Smooth muscle cell of the brain vasculature (primary cell): ENCODE measurements at regions not wholly inside any gene's neighbourhood (a gene's known extent, or its start where the extent isn't known, plus 50 kb on each side); places are given as distances from the start of the nearest gene placed in this dataset.

Experiments used
- DNase-seq: peaks from one replicate; pipeline ENCODE4 v3.0.0-alpha.2; 2012; ENCODE audit warnings: low read depth, low spot score

DNA sequence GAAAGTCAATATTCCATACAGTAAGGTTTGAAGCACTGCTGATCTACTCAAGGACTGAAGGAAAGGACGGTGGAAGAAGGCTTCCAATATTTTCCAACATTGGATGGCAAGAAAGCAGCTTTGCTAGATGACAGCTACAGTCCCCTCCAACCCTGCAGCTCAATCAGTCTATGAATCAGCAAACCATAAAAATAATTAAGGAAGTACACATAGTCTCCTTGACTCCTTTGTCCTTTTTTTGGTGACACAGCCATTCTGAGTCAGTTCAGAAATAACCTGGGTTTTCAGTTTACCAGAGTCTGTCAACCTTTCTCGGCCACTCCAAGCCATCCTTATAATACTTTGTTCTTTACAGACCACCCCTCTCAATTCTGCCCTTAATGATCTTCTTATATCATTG lies 232.5 kb downstream of the IBTK start:
- DNase-seq, result no peak

DNA sequence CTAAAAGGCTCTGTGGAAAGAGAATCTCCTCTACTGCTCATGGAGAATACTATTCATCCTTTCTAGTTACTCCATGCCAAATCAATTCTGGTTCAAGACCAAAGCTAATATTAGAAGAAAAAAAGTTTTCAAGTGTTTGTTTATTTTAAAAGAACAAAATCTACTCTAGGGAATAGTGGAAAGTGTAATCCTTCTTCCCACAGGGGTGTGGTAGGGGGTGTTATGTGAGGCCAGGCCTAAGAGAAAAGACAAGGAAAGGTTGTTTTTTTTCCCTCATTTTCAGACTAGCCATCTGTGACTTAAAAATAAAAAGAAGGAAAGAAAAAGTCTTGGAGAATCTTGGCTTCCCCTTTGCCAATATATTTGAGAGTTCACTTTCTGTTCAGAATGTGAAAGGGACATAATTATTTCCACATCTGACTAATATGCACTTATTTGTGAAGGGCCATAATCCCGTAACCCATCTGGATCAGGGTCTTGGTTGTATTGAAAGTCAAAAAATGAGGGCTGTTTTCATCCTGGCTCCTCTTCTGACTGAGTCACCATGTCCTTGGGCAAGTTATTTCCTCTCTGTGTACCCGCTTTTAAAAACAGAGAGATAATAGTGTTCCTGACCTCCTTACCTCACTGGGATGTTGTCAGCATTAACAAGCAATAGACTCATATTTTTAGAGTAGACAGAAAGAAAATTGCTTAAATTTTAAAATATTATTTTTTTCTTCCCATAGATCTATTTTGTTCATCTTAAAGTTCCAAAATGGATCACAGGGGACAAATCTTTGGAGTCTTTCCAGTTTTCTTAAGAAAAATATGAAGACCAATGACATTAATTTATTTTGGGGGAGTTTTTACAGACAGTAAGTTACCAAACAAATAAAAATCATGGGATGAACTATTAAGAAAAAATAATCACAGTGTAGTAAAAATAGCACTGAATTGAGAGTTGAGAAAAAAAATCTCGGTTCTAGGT lies 233.7 kb downstream of the IBTK start:
- peak; percentile 67 for DNase-seq

DNA sequence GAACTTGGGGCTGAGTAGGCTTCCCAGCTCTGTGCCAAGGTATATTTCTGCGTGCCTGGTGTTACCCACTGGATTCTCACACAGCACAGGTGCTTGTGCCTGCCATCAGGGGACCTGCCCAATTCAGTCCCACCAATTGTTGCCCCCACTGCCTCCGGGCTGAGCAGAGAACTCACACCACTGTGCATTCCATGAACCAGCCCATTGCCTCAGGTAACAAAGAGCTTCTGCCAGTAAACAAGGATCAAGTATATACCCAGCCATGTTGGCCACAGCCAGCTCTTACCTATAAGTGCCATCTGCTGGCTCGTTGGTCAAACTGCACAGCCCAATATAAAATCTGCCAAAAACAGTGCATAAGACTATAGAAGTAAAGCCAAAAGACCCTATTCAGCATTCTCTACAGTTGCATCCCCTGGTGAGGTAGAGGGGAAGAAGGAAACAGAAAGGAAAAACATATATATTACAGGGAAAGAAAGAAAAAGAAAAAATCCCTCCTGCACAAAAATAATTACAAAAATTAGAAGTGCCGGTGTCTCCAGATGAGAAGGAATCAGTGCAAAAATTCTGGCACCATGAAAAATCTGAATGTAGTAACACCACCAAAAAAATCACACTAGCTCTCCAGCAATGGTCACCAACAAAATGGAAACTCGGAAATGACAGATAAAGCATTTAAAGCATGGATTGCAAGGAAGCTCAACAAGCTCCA lies 241.4 kb downstream of the IBTK start:
- DNase-seq, result no peak

DNA sequence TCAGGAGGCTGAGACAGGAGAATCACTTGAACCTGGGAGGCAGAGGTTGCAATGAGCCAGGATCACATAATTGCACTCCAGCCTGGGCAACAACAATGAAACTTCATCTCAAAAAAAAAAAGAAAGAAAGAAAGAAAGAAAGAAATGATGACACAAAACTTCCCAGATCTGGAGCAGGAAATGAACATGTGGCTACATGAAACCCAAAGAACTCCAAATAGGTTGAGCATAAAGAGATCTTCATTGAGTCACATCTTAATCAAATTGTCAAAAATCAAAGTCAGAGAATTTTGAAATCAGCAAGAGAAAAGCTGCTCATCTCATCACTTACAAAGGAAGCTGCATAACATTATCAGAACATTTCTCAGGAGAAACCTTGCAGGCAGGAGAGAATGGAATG lies 247.0 kb downstream of the IBTK start:
- DNase-seq, result no peak

DNA sequence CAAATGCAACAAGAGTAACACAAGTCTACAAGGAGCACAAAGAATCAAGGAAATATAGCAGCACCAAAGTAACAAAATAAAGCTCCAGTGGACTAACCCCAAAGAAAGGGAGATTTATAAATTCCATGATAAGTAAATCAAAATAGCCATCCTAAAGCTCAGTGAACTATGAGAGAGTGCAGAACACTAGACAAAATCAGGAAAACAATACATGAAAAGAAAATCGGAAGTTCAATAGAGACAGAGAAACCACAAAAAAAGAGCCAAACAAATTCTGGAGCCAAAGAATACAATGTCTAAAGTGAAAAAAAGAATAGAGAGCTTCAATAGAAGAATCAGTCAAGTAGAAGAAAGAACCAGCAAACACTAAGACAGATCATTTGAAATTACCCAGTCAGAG lies 247.3 kb upstream of the TENT5A start:
- no peak for DNase-seq

DNA sequence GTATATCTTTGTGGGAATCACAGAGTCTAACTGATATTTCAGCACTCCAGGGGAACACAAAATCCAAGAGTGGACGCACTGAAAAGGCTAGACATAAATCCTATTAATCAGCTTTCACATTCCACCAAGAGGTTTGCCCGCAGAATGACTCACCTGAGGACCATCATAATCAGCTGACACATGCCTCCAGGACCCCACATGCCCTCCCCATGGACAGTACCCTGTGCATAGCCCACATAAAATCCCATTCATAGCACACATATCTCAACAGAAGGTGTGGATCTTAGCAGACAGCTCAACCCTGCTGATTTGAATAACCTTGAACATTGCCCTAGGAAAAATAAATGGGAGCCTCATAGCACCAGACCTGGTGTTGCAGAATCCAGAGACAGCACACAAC lies 246.8 kb upstream of the TENT5A start:
- no peak for DNase-seq

DNA sequence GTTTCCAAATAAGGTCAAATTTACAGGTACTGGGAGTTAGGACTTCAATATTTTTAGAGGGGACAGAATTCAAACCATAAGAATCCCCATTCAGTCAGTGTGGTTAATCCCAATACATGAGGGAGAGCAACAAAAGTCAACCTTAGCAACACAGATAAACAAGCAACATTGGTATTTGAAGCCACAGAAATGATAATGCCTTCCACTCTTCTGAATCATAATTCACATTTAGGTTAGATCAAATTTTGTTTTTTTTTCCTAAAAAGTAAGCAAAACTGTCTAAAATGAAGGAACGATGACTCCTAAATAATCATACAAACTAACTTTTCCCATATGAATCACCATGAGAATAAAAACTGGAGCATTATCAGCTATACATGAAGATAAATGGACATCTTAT lies 246.0 kb upstream of the TENT5A start:
- no peak for DNase-seq

DNA sequence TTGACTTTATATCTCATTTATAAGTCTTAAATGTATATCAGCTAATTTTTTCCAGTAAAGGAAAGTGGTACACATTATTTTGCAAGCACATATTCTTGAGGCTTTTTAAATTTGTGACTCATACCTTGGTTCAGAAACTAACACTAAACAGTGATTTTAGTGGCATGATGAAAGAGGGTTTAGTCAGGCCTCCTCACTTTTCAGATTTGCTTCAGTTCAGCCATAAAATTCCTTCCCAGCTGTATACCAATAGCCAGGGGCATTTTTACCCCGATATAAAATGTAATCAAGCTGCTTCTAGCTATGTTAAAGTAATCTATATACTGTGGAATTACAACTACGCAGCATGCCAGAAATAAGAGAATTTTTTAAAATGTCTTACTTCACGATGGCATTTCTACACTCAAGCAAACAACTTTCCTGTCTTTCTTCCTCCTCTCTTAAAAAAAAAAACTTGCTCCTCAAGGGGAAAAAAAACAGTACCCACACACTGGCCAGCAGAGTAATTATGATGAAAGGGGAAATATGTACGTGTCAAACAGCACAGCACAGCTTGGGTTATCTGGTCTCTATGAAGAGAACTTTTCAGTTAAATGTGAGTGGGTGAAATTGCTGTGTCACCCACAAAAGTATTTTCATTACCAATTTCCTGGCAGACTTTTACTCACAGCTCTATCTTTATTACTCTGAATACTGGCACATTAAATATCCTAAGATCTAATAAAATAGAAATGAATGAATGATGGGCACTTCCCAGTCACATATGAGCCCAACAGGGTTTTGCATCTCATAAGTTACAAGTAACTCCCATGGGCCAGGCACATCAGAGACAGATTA lies 244.8 kb upstream of the TENT5A start:
- DNase-seq, result no peak

DNA sequence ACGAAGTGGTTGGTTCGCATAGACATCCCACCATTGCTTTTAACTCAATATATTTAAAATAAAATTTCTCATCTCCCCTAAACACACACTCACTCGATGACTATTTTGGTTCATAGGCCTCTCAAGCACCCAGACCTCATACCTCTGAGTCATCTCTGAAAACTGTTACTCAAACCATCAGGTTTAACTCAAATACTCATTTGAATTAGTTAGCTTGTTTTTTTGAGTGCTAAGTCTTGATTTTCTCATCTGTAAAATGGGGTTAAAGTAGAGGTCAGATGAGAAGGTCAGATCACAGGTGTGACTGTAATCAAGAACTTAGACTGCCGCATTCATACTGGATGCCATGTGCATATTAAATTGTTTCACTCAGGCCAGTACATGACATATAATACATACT lies 243.9 kb upstream of the TENT5A start:
- DNase-seq, result no peak

DNA sequence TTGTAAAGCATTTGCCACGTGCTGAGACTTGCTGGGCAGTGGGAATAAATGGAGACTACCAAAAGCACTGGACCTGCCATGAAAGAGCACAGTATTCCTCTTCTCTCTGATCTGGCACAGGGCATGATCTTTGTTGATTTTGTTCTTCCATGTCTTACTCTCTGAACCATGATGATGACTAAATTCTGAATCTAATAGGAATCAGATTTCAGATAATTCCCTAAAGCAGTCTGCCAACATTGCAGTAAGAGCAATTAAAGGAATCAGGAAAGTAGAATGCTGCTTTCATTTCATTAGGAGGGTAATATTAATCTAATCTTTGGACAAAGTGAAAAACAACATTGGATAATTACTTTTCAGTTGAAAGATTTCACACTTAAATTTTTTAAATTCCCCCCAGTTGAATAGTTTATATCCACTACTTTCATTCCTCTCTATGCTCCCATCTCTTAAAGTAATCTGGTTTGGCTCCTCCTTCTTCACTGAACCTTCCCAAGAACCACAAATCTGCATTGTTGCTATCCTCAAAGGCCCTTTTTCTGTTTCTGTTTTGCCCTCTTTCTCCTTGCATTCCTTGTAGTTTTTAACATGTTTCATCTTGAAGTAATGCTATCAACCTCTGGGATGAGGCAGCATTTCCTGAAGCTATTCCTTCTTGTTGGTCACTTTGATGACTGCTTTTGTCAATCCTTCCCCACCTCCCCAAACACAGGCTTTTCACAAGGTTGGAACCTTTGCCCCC lies 243.2 kb upstream of the TENT5A start:
- DNase-seq, result no peak

DNA sequence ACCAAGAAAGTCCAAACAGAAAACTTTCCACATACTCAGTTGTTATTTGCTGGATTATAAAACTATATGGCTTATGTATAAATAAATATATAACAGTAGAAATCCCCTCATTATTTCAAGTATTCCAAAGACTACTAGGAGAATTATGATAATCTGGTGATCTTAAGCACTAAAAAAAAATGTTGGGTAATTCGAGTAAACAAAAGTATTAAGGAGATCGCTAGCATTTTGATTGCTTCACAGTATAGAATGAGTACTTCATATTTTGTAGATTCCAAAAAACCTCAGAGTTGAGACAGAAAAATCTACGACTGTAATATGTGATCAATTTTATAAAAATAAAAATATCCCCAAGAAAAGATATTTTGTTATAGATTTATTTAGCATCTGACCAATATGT lies 236.4 kb upstream of the TENT5A start:
- DNase-seq, result no peak

DNA sequence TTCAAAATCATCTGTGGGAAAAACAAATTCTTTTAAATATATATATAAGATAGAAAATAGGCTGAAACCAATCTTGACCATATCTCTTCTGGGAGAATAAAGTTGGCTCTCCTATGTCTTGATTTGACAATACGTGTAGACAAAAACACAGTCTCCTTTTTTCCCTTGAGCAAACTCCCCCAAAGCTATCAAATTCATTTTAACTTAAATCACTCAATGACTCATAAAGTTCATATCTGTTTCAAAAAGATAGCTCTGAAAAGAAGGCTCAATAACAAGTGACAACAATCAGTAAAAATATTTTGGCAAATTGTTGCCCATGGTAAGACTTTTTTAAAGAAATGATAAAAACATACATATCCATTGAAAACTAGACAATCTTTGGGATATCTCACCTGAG lies 236.0 kb upstream of the TENT5A start:
- DNase-seq, result no peak

DNA sequence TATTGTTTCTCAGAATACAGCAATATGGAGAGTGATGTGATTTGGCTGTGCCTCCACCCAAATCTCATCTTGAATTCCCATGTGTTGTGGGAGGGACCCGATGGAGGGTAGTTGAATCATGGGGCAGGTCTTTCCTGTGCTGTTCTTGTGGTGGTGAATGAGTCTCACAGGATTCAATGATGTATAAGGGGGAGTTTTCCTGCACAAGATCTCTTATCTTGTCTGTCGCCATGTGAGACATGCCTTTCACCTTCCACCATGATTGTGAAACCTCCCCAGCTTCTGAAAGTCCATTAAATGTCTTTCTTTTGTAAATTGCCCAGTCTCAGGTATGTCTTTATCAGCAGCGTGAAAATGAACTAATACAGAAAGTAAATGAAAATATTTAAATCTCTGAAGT lies 234.8 kb upstream of the TENT5A start:
- DNase-seq, result no peak

DNA sequence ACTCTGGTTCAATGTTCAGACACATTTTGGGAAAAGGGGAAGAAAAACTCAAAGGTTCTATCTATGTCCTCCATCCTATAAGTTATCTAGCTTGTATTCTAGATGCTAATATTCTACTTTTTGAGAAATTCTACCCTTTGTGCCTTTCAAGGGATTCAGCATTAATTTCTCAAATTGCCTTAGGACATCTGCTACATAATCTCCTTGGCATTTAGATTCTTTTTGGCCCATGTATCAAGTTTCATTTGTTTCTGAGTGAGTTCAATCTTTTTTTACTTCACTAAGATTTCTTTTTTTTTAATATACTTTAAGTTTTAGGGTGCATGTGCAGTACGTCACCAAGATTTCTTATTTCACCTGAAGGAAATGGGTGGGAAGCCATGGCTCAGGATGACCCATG lies 232.7 kb upstream of the TENT5A start:
- no peak for DNase-seq

DNA sequence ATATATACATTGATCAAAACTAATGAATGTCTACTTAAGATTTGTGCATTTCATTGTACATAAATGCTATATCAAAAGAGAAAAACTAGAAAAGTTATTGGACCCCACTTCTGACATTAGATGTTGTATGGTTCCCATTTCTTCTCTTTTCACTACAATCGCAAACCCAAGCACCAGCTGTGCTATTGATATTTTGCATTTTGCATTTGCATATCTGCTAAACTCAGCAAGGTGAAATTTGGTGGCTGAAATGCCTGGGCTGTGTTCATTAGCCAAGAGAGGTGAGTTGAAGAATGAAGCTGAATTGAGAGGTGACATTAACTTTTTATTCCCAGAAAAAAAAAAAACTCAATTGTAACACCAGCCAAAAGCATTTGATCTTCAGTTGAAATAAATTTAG lies 232.1 kb upstream of the TENT5A start:
- DNase-seq, result no peak

DNA sequence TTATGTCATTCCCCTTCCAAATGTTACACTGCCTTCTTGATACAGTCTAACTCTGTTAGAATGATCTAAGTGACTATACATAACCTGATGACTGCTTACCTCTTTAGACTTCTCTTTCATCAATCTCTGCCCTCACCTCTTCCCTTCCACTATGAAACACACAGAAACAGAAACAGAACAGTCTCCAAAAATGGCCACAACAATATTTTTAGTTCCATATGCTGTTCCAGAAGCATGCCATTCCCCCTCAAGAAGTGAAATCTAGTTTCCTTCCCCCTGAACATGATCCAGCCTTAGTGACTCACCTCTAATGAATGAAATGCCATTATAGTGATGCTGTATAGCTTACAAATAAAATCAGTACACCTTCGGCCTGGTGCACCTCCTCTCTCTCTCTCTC lies 229.3 kb upstream of the TENT5A start:
- no peak for DNase-seq

DNA sequence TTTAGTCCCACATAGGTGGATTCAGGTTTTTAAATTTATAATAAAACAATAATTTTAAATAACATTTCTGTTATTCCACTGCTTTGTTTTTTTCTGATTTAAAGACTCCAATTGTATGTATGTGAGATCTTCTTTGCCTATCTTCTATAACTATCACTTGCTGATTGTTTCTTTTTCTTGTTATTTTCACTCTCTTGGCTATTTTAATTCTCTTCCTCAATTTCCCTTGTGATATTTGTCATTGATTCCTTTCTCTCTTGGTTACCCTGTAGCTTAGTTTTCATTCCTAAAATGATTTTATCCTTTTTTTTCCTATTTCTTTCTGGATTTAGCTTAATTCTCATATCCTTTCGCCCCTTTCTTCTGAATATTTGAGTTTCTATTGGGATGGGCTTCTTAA lies 227.3 kb upstream of the TENT5A start:
- DNase-seq, result no peak

DNA sequence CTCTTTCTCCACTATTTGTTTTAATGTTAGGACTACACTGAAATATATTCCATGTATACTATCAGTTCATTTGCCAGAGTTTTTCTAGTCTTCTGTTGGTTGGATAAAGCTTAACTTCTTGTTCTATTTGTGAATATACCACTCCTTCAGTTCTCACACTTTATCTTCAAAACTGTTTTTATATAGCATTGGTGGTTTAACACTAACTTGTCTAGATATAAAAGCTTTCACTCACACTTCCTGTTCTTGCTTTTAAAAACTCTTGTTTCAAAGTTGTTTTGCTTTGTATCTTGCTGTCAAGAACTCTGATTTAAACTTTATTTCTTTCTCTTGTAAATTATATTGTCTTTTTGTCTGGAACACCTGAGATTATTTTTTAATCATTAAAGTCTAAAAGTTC lies 226.8 kb upstream of the TENT5A start:
- DNase-seq, result no peak

DNA sequence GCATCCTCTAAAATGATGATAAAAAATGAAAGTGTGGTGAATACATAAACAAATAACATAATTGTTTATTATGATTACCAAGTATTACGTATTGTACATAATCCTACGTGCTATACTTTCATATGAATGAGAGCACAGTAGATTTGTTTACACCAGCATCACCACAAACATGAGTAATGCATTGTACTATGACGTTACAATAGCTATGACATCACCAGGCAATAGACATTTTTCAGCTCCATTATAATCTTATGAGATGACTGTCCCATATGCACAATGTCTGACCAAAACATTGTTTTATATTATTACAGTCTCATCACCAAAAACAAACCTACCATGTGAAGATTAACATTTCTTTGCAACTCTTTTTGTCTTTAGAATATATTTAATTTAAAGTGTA lies 225.7 kb upstream of the TENT5A start:
- no peak for DNase-seq

DNA sequence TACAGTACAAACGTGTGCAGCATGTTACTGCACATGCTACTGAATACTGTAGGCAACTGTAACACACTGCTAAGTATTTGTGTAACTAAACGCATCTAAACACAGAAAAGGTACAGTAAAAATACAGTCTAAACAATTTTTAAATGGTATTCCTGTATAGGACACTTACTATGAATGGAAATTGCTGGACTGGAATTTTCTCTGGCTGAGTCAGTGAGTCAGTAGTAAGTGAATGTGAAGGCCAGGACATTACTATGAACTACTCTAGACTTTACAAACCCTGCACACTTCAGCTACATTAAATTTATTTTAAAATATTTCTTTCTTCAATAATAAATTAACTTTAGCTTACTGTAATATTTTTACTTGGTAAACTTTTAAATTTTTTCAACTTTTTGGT lies 225.0 kb upstream of the TENT5A start:
- DNase-seq, result no peak

DNA sequence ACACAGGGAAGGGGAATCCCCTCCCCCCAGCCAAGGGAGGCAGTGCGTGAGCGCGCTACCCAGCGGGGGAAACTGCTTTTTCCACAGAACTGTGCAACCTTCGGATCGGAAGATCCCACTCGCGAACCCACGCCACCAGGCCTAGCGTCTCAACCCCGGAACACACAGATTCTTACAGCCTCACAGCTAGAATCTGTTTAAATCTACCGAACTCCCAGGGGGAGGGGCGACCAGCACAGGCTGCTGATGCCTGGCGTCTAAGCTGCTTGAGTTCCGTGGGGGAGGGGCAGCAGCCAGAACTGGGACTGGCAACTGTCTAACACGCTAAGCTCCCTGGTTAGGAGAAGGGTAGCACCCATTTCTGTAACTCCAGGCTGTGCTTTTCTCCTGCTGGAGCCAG lies 217.3 kb upstream of the TENT5A start:
- no peak for DNase-seq

DNA sequence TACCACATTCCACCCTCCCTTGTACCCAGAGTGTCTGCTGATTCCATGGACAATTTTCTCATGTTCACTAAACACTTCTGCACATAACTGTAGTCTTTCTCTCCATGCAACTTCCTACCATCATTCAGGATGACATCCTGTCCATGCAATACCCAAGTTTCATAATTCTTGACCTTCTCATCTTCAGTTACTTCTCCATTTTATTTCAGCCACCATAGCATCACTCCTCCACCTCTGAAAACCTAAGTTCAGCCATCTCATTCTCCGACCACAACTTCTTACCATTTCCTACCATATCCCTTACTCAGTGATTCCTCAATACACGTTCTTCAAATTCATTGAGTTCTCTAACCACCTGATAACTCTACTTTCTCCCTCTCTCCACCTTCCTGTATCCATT lies 216.5 kb upstream of the TENT5A start:
- no peak for DNase-seq
